Non-pigmented ciliary epithelial cell (primary cell): ENCODE measurements at regions not wholly inside any gene's neighbourhood (a gene's known extent, or its start where the extent isn't known, plus 50 kb on each side); places are given as distances from the start of the nearest gene placed in this dataset.
"Not testable (repeated sequence)": the region's sequence is repeated elsewhere in the genome, so short reads cannot be mapped to it uniquely, and the experiment has no call there.

Experiments
- DNase-seq: peaks from one replicate; pipeline ENCODE4 v3.0.0-alpha.2; 2010; ENCODE audit warnings: low read depth

GRCh38 chr1:240722788-240723187, 110.8 kb upstream of the GREM2 start:
- no peak for DNase-seq

GRCh38 chr1:240720976-240721375, 109.0 kb upstream of the GREM2 start:
- DNase-seq = no peak

DNA sequence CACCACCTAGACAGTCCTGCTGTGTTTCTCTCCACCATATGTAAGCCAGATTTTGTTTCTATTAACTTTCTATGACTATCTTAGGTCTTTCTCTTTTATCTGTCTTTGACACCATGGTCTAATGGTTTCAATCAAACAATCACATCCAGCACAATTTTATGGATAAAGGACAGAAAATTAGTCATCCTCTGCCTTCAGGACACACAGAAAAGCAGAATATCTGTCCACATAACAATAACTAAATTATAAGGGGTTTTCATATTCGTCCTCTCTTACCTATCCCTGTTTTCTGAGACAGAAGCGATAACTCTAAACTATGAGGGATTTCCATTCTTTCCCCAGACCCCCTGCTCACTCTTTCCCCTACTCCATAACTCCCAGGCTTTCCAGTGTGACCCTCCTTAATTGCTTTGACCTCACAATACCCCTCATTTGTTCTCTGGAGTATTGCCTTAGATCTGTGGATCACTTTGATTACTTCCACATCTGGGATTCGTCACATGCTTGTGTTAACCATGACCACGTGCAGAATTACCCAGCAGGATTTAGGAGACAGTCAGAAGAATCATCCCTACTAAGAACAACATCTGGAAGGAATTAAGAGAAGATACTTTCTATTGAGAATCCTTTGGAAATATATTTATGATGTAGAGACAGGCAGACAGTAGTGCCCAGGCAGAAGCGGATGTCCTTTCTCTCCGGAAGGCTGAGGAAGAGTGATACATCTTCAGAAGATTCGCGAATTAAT, 108.2 kb upstream of the GREM2 start:
- no peak for DNase-seq

DNA sequence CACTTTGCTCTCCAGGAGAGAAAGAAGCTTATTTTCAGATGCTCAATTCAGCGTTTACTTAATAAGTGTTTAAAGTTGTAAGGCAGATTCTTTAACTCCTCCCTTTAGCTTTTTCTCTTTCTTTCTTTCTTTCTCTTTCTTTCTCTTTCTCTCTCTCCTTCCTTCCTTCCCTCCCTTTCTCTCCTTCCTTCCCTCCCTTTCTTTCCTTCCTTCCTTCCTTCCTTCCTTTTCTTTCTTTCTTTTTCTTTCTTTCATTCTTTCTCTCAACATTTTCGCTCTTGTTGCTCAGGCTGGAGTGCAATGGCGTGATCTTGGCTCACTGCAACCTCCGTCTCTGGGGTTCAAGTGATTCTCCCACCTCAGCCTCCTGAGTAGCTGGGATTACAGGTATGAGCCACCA, 104.6 kb upstream of the GREM2 start:
- DNase-seq = not testable (repeated sequence)

DNA sequence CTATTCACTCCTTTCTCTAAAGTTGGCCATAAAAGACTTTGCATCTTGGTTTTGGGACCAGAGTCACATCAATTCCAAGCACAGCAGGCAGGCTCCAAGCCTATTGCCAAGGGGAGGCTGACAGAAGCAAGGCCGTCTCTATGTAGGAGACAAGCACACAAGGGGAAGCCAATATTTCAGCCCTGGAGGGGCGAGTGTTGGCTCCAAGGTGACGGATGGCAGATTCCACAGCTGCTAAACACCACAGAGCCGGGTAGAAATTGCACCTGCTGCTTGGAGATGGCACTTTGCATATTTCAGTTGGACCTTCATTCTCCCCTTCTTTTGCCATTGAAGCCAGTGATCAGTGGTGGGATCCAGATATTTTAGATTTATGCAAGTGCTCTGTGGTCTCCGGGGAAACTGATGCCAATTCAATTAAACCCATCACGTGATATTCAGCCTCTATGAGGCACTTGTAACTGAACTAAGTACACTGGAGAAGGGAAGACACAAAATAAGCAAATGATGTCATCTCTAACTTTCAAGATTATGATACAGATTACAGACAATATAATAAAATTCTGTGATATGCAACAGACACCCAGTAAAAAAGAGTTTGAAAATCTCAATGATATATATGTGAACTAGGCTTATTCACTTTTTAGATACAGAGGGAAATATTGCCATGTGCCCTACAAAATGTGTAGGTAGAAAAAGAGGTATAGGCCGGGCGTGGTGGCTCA, 102.8 kb upstream of the GREM2 start:
- DNase-seq = no peak

DNA sequence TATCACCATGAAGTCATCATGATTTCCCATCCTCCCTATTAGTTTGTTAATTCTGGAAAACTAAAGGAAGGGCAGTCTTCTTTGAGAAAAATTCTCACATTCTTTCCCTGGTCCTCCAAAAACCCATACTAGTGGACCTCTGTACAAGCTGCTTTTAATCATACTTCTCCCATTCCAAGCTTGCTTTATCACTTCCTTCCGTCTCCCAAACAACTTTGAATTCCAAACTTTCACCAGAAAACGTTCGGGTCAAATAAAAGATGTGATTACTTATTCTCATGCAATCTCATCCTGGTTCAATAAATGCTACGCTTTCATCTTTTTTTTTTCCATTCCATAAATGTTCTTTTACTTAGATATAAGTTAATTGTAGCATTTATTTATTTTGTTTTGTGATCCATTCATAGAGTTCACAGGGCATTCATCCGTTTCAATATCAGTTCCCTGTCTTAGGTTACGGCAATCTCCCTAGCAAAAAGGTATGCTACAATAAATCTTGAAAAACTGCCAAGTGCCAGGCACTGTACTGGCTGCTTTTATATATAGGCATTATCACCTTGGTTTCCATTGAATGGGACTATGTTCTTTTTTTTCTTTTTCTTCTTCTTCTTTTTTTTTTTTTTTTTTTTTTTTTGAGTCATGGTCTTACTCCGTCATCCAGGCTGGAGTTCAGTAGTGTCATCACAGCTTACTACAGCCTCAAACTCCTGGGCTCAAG, 100.2 kb upstream of the GREM2 start:
- peak; percentile 8 for DNase-seq

- DNase-seq = no peak
Observed at GRCh38 chr1:240711020-240711419, 99.1 kb upstream of the GREM2 start.

DNA sequence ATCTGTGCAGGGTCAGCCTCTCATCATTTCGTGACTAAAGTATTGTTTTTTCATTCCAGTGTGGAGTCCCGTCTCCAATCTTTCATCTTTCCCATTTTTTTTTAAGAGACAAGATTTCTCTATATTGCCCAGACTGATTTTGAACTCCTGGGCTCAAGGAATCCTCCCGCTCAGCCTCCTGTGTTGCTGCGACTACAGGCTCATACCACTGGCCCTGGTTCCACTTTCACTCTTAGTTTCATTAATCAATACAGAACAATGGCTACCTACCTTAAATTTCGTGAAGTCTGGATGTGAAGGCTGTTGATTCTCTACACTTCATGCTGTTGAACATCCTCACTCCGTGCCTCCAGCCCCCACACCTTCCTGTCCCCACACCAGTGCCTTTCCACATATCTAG, 97.7 kb upstream of the GREM2 start:
- DNase-seq = no peak

DNA sequence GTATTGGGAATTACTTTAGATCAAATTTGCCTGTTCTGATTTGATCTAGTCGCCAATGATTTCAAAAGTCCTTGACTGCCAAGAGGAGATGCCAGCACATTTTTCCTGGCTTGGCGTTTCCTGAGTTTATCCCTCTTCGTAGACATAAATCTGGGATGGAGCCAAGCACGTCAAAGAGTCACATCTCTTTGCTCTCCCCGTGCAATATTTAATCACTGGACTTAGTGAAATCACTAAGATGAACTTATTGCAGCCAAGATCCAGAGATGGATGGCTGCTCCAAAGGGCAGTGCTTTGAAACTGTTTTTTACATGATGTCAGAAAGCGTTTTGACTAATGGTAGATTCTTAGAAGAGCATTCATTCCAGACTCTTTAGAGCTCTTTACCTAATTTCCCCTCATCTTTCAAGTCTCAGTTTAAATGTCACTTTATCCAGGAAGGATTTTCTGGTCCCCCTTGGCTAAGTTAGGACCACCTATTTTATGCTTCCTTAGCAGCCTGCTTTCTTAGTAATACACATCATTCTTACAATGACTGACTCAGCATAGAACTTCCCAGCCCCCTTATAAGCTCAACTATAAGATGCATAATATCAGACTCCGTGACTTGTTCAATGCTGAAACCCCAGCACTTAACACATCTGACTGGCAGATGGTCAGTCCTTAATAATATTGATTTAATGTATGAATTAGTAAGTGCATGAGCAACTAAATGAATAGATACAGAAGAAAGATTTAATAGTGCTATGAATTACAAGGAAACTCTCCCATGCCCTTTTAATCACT, 94.4 kb upstream of the GREM2 start:
- no peak for DNase-seq

GRCh38 chr1:240705579-240705978, 93.6 kb upstream of the GREM2 start:
- DNase-seq = no peak

DNA sequence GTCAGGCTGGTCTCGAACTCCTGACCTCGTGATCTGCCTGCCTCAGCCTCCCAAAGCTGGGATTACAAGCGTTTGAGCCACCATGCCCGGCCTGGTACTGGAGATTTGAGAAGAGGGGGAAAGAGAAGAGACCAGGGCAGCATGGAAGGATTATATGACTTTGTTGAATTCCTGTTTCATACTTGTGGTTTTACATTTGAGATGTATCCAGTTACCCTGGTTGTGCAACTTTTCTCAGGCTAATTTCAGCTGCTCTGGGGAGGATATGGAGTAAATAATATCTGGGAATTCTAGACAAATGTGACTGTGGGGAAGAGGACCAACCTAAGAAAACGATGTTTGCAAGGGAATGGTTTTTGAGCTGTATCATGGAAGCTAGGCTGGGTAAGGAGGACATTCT, 89.5 kb upstream of the GREM2 start:
- peak; percentile 60 for DNase-seq

- no peak for DNase-seq
Observed at GRCh38 chr1:240695416-240695815, 83.5 kb upstream of the GREM2 start.

DNA sequence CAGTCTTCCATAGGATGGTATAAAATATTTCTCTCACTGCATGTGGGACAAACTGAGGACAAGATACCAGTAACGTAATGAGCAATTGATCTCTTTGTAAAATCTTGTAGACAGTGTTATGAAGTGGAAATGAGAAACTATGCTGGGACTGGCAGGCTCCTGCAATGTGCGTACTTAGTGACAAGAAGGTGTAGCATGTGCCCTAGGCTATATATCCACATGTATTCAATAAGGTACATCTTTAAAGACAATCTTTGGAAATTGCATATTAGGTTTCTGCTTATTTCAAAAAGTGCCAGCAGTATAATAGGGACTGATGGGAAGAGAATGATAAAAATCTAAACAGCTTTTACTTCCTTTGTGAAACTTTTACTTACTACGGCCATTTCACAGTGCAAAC, 81.9 kb upstream of the GREM2 start:
- no peak for DNase-seq

- DNase-seq = no peak
Observed at GRCh38 chr1:240693036-240693435, 81.1 kb upstream of the GREM2 start.

DNA sequence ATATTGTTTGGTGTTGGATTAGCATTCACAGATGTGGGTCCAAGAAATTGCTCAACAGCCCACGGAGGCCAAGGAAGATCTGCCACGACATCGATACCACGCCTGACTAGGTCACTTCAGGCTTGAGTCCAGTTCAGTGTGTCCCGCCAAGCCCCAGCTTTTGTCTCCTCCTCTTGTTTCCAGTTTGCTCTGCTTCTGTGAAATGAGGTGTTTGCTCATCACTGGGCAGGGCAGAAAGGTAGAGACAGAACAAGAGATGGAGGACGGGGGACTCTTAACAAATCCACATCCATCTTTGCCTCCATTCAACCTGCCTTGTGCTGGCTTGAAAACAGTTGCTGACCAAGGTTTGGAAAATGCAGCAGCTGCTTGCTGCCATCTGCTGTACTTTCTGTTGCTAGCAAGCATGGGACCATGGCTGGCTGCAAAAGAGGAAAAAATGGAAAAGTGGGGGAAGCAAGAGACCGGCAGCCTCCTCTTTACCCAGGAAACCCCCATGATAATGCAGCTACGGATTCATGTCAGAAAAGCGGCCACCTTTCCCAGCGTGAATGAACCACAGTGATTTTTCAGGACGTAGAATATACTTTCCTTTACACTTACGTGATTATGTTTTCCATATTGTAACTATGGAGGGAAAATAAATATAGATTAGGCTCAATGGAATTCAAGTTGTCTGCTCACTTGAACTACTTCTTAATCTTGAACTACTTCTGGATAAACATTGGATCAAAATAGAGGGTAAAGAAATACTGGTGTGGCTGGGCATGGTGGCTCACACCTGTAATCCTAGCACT, 80.2 kb upstream of the GREM2 start:
- DNase-seq = no peak

GRCh38 chr1:240691501-240691900, 79.5 kb upstream of the GREM2 start:
- no peak for DNase-seq

GRCh38 chr1:240687820-240688219, 75.9 kb upstream of the GREM2 start:
- no peak for DNase-seq

GRCh38 chr1:240683576-240683975, 71.6 kb upstream of the GREM2 start:
- no peak for DNase-seq

- DNase-seq = no peak
Observed at GRCh38 chr1:240682859-240683242, 70.9 kb upstream of the GREM2 start.

DNA sequence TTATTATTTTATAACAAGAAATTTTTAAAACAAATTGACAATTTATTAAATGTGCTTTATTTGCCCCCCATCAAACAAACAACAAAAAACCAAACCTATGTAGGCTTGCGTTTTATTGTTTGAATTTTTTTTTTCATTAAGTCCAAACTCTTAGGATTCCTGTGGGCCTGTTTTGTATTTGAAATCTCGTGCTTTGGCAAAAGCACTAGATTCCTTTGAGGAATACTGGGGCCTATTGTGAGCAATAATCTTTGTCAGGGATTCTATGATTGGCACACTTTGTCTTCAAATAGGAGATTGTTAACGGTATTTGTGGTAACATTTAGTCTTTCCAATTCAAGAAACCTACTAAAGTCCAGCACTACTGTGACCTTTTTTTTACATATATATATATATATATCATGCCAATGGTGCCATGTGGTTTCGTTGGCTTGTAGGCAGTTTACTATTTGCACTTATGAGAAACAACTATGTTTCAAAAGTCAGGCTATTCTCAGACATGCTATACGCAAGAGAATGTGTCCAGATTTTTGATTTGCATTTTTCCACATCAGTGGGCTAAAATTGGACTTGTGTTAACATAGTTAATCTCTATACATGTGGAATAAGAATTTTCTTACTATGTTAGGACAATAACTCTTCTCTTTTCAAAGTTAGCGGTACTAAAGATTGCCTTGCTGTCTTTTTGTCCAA, 70.4 kb upstream of the GREM2 start:
- DNase-seq = no peak
